Activated naive CD4-positive, alpha-beta T cell treated with anti-CD3 and anti-CD28 coated beads, Interleukin-2, amount 50 U/mL, for 24 hours (primary cell): ENCODE measurements at regions not wholly inside any gene's neighbourhood (a gene's known extent, or its start where the extent isn't known, plus 50 kb on each side); places are given as distances from the start of the nearest gene placed in this dataset.

ENCODE experiments used
- H3K27ac Mint-ChIP-seq: one replicate; pipeline ENCODE4 v1.8.0; 2021; ENCODE audit warnings: mild to moderate bottlenecking, mixed read lengths
- H3K27me3 Mint-ChIP-seq: one replicate; pipeline ENCODE4 v1.8.0; 2021; ENCODE audit warnings: mixed read lengths
- H3K36me3 Mint-ChIP-seq: one replicate; pipeline ENCODE4 v1.8.0; 2021; ENCODE audit warnings: mixed read lengths
- H3K4me1 Mint-ChIP-seq: one replicate; pipeline ENCODE4 v1.8.0; 2021; ENCODE audit warnings: mixed read lengths
- H3K4me3 Mint-ChIP-seq: one replicate; pipeline ENCODE4 v1.8.0; 2021; ENCODE audit warnings: mild to moderate bottlenecking, mixed read lengths
- H3K9me3 Mint-ChIP-seq: one replicate; pipeline ENCODE4 v1.8.0; 2021; ENCODE audit warnings: mixed read lengths

DNA sequence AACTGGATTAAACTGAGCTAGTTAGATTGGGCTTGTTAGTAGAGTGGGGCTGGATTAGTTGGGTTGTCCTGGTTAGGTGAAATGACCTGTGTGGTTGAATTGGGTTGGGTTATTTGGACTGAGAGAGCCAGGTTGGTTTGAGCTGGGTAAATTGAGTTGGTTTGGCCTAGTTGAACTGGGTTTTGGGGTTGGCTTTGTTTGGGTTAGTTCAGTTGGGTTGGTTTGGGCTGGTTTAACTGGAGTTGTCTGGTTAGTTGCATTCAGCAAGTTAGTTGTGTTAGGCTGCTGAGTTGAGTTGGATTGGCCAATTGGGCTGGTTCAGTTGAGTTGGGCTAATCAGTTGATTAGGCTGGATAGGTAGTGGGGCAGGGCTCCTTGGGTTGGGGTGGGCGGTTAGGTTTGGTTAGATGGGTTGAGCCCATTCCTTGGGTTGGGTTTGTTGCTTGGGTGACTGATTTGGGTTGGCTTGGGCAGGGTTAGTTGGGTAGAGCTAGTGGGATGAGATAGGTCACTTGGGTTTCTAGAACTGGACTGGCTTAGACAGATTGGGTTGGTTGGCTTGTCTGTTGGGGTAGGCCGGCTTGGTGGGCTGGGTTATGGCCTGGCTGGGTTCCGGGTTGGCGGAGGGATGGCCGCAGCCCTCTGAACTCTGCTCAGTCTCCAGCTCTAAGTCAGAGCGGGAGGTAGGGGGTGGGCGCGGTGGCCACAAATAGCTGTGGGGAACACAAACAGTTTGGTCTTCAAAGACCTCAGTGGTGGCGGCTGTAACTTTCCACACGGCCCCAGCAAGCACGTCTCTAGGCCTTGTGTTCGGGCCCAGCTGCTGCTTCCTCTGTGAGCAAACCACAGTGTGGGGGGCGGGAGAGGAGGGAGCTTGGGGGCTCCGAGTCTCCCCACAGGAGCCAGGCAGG lies 67.2 kb upstream of the RUNX3 start:
- H3K36me3 Mint-ChIP-seq: peaks cover 6% of the 10 kb centered on the region
- H3K27me3 Mint-ChIP-seq: no peaks in the 10 kb centered on the region
- peak overlapping the region; percentile 87 for H3K27ac Mint-ChIP-seq
- H3K9me3 Mint-ChIP-seq: peaks cover 7% of the 10 kb centered on the region
- peaks cover 76% of the 10 kb centered on the region for H3K4me1 Mint-ChIP-seq
- H3K4me3 Mint-ChIP-seq: peak overlapping the region; percentile 47

DNA sequence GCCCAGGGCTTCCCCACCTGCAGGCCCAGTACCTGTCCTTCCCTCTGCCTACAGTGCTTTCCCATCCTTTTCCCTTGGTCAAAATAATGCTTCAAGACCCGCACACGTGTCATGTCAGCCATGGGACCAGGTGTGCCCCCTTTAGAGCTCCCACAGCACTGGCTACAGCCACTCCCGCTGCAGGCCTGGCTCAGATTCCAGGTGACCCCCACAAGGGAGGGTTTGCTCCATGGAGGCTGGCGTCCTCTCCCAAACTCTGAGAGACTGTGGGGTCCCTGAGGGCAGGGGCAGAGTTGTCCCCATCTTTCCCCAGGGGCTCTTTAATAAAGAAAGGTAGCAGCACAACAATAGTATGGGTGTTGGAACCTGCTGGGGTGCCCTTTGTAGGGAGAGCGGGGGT lies 66.4 kb upstream of the RUNX3 start:
- Mint-ChIP-seq H3K27me3 (no peaks in the 10 kb centered on the region), H3K4me3 (peak overlapping the region; percentile 47), H3K36me3 (peaks cover 6% of the 10 kb centered on the region), H3K27ac (peak overlapping the region; percentile 87), H3K9me3 (peaks cover 7% of the 10 kb centered on the region), H3K4me1 (peaks cover 83% of the 10 kb centered on the region)

DNA sequence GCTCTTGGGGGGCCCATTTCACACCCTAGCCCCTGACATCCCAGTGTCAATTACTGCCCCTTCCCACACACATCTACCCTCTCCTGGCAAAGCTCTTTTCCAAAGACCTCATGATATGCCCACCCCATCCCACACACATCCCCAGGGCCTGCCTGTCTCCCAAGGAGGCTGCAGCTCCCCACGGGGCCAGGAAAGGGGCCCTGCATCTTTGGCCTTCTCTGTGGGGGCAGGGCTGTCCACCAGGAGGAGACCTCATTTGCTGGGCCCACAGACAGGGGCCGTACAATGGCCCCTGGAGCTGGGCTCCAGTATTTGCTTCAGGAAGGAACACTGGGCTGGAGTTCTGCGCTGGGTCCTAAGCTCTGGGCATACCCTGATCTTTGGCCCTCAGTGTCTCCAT lies 65.6 kb upstream of the RUNX3 start:
- H3K36me3 Mint-ChIP-seq: peaks cover 8% of the 10 kb centered on the region
- H3K27me3 Mint-ChIP-seq: no peaks in the 10 kb centered on the region
- H3K4me1 Mint-ChIP-seq: peaks cover 91% of the 10 kb centered on the region
- H3K4me3 Mint-ChIP-seq: no peak overlapping the region
- peak overlapping the region; percentile 46 for H3K27ac Mint-ChIP-seq
- peaks cover 7% of the 10 kb centered on the region for H3K9me3 Mint-ChIP-seq

DNA sequence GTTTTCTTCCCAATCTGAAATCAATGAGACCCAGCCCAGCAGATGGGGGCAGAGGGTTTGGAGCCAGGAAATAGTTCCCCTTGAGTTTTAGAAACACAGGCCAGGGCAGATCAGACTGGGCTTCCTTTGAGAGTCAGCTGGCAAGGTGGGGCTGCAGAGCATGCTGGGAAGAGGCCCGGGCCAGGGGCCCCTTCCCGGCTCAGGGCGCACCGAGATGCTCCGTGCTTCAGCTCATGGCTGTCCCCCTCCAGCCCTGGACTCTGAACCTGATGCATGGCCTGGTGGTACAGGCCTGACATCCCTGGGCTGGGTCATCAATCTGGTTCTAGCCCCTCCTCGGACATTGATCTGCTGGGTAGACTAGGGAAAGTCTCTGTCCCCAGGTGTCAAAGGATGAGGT lies 65.1 kb upstream of the RUNX3 start:
- Mint-ChIP-seq H3K27me3 (no peaks in the 10 kb centered on the region), H3K4me1 (peaks cover 96% of the 10 kb centered on the region), H3K36me3 (peaks cover 8% of the 10 kb centered on the region), H3K4me3 (no peak overlapping the region), H3K9me3 (peaks cover 7% of the 10 kb centered on the region), H3K27ac (peak overlapping the region; percentile 17)

DNA sequence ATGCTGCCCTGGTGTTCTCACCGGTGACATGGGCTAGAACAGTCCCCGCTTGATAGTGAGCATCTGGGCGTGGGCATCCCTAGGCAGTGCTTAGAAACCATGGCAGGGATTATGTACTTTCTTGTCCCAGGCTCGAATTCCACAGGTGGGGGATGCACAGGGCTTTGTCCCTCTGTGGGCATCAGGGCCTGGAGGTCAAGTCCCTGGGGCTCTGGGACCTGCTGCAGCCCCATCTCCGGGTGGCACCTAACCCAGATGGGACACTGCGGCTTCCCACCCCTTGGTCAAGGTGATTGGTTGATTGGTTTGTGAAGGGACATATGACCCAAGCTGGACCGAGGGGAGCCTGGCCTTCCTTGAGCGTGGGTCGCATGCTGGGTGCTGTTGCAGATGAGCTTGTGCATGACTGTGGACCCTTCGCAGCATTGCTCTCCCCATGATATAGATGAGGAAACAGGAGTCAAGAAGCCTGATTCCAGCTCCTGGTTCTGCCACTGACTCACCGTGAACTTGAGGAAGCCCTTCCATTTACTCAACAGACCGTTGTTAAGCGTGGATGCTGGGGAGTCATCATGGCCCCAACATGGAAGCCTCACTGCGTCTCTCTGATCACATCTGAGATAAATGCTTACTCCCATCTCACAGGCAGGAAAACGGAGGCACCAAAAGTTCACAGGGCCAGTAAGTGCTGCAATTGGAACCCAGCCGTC lies 64.0 kb upstream of the RUNX3 start:
- Mint-ChIP-seq H3K27ac (peak overlapping the region; percentile 62), H3K4me1 (peaks cover 95% of the 10 kb centered on the region), H3K36me3 (peaks cover 8% of the 10 kb centered on the region), H3K9me3 (peaks cover 7% of the 10 kb centered on the region), H3K4me3 (peak overlapping the region; percentile 23), H3K27me3 (no peaks in the 10 kb centered on the region)

DNA sequence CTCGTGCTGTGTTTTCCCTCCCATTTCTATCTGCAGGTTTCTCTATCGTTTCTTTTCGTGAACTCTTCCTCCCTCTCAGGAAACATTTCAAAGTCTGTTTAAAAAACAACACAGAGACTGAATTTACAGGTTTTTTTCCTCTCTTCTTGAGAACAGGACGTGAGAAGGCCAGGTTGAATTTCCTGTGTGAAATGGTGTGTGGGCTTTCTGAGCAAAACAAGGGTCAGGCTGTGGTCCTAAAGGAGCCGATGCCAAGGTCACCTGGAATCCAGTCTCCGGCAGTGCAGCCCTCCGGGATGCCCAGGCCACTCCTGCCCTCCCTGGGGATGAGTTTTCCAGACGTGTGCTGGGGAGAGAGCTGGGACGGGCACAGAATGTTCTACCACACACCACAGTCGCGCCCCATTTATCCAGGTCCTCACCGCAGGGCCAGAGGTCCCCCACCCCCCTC lies 62.7 kb upstream of the RUNX3 start:
- Mint-ChIP-seq H3K36me3 (peaks cover 12% of the 10 kb centered on the region), H3K9me3 (peaks cover 11% of the 10 kb centered on the region), H3K4me3 (peak overlapping the region; percentile 72), H3K27me3 (no peaks in the 10 kb centered on the region), H3K27ac (peak overlapping the region; percentile 93), H3K4me1 (peaks cover 98% of the 10 kb centered on the region)

DNA sequence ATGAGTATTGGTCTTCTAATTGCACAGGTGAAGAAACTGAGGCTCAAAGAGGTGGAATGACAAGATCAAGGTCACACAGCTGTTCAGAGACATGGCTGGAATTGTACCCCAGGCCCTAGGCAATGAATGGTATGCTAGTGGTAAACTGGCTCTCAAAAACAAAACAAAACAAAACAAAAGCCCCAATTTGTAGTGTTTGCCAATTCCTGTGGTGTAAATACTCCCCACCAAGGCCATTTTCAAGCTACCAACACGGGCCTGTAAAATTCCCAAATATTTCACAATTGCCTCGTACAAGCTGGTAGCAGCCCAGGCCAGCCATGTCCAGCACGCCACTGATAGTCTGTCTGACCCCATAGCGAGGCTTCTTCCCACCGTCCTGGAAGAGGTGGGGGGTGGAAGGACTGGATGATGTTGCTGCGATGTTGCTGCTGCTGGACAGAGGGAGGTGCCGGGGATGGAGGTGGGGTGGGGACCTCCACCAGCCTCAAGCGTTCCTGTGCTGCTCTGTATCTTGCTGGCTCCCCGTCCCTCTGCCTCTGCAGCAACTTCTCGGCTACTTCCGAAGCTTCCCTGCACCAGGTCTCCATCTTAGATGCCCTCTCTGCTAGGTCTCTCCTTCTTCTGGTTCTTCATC lies 62.2 kb upstream of the RUNX3 start:
- Mint-ChIP-seq H3K4me3 (peak overlapping the region; percentile 72), H3K9me3 (peaks cover 11% of the 10 kb centered on the region), H3K4me1 (peaks cover 98% of the 10 kb centered on the region), H3K27me3 (no peaks in the 10 kb centered on the region), H3K27ac (peak overlapping the region; percentile 93), H3K36me3 (peaks cover 12% of the 10 kb centered on the region)

DNA sequence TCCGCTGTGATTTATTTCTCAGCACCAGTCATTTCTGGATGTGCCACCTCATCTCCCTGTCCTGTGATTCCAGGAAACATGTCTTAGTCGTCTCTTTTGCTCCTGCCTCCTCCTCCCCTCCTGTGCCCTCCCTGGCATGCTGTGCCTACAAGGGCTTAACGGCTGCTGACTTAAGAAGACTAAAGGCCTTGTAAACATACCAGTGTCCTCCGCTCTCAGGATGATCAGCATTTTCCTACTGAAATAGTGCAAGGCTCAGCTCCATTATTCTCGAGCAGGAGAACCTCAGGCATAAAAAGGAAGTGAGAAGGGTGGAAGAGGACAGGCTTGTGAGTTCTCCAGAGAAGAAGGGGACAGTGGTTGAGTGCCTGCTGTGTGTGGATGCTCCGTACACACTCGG lies 61.6 kb upstream of the RUNX3 start:
- Mint-ChIP-seq H3K9me3 (peaks cover 7% of the 10 kb centered on the region), H3K4me1 (peaks cover 98% of the 10 kb centered on the region), H3K36me3 (peaks cover 8% of the 10 kb centered on the region), H3K4me3 (peak overlapping the region; percentile 70), H3K27me3 (no peaks in the 10 kb centered on the region), H3K27ac (peak overlapping the region; percentile 92)

DNA sequence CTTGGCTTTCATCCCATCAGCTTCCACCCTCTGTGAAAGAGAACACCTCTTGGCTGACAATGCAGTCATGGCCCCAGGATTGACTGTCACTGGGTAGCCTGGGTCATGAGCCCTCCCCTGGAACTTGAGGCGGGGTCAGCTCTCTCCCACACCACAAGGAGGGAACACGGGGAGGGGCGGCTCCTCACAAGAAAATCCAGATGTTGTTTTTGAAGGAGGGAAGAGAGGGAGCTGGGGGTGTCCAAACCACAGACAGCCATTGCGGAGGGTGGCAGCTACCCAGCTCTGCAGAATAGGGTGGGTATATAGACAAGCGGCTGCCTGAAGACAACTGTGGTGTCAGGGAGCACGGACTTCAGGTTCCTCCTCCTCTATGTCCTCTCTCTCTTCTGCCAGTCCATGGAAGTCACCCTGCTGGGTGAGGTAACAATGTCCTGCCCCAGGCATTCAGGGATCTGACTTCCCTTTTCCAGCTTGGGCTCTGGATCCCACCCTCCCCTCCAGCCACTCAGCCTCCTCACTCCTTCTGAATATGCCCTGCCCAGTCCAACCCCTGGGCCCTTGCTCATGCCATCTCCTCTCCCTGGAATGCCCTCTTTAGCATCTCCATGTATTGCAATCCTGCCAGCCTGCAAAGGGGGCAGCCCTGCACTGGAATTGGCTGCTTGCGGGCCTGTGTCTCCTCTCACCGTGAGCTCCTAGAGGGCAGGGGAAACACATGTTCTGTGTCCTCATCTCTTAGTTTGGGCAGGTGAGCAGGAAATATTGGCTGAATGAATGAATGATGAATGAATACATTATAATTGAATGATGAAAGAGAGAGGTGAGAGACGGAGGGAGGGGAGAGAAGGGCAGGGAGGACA lies 60.9 kb upstream of the RUNX3 start:
- Mint-ChIP-seq H3K36me3 (peaks cover 6% of the 10 kb centered on the region), H3K27me3 (no peaks in the 10 kb centered on the region), H3K9me3 (peaks cover 4% of the 10 kb centered on the region), H3K4me3 (peak overlapping the region; percentile 70), H3K27ac (peak overlapping the region; percentile 91), H3K4me1 (peaks cover 98% of the 10 kb centered on the region)

DNA sequence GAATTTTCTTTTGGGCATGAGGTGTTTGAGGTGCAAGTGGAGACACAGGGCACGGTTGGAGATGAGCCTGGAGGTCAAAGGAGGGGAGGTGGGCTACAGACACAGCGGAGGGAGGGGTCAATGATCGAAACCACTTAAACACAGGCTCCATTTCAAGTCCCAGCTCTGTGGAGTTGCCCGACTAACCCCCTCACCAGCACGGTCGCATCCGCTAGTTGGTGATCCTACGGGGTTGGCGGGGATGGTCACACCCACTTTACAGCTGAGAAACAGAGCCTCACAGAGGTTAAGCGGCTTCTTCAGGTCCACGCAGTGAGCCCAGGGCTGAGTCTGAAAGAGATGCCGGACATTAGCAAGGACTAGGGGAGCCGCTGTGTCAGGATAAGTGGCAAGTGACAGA lies 60.1 kb upstream of the RUNX3 start:
- H3K4me3 Mint-ChIP-seq: peak overlapping the region; percentile 69
- H3K9me3 Mint-ChIP-seq: peaks cover 4% of the 10 kb centered on the region
- peak overlapping the region; percentile 66 for H3K27ac Mint-ChIP-seq
- H3K4me1 Mint-ChIP-seq: peaks cover 98% of the 10 kb centered on the region
- H3K27me3 Mint-ChIP-seq: no peaks in the 10 kb centered on the region
- H3K36me3 Mint-ChIP-seq: peaks cover 6% of the 10 kb centered on the region

DNA sequence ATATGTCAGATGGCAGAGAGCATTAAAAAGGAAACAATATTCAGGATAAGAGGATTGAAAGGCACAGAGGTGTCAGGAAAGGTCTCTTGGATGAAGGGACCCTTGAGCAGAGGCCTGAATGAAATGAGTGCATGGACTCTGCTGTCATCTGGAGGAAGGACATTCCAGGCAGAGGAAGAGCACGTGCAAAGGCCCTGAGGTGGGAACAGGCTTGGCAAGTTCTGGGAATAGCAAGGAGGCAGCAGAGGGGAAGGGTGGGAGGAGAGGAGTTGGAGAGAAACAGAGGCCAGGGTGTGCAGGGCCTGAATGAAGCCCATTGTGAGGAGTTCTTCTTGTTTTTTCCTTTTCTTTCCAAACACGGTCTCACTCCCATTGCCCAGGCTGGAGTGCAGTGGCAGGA lies 59.0 kb upstream of the RUNX3 start:
- Mint-ChIP-seq H3K27ac (peak overlapping the region; percentile 63), H3K9me3 (peaks cover 4% of the 10 kb centered on the region), H3K4me3 (peak overlapping the region; percentile 70), H3K36me3 (peaks cover 6% of the 10 kb centered on the region), H3K27me3 (no peaks in the 10 kb centered on the region), H3K4me1 (peaks cover 97% of the 10 kb centered on the region)

DNA sequence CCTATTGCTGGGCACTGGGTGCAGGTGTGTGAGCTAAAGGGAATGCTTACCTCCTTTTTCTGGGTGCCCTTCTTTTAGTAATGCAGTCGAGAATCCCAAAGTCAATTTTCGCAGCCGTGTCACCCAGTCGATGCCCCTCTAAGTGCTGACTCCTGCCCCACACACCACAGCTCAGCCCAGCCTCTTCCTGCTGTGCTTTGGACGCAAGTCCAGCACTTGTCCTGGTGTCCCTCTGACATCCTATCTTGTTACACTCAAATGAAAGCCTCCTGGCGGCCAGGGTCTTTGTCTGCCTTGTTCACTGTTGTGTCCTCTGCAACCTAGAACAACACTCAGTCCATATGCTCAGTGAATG lies 58.5 kb upstream of the RUNX3 start:
- Mint-ChIP-seq H3K27ac (peak overlapping the region; percentile 93), H3K27me3 (no peaks in the 10 kb centered on the region), H3K4me3 (peak overlapping the region; percentile 70), H3K4me1 (peaks cover 97% of the 10 kb centered on the region), H3K36me3 (peaks cover 6% of the 10 kb centered on the region), H3K9me3 (peaks cover 4% of the 10 kb centered on the region)

DNA sequence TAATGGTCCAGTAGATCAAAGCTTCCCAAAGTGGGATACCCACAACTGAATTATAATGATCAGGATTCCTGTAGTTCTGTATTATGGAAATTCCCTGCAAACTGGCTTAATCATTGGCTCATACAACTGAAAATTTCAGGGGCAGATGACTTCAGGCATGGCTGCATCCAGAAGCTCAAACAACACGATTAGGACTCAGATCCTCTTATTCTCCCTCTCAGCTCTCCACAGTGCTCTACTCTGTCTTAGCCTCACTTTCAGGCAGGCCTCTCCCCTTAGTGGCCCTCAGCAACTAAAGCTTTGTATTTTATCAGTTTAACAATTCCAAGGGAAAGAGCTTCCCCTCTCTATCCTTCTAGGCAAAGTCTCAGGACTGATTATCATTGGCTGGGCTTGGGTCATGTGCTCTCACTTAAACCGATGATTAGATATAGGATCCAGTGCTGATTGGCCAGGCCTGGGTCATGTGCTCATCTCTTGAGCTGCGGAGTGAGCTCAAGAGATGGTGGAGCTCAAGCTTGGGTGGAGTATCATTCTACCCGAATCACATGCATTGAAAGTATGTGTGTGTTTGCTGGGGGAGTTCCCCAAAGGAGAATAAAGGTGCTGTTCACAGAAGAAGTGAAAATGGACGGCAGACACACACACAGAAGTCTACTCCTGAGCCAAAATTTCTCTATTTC lies 57.9 kb upstream of the RUNX3 start:
- H3K27me3 Mint-ChIP-seq: no peaks in the 10 kb centered on the region
- H3K4me3 Mint-ChIP-seq: peak overlapping the region; percentile 72
- peaks cover 4% of the 10 kb centered on the region for H3K9me3 Mint-ChIP-seq
- H3K36me3 Mint-ChIP-seq: peaks cover 6% of the 10 kb centered on the region
- peak overlapping the region; percentile 93 for H3K27ac Mint-ChIP-seq
- H3K4me1 Mint-ChIP-seq: peaks cover 97% of the 10 kb centered on the region

DNA sequence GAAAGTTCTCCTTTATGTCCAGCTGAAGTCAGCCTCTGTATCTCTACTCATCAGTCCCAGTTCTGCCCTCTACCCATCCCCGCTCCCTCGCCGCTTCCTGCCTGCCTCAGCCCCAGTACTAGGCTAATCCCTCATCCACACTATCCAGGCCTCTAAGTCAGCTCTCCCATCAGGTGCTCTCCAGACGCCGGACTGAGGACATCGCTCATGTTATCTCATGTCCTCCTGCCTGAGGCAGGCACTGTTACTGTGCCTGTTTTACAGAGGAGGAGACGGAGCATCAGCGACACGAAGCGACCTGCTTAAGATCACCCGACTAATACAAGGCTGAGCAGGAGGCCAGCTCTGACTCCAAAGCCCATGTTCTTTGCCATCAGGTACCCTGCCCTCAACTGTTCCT lies 57.3 kb upstream of the RUNX3 start:
- Mint-ChIP-seq H3K9me3 (peaks cover 4% of the 10 kb centered on the region), H3K27ac (peak overlapping the region; percentile 93), H3K4me3 (no peak overlapping the region), H3K36me3 (peaks cover 6% of the 10 kb centered on the region), H3K27me3 (no peaks in the 10 kb centered on the region), H3K4me1 (peaks cover 97% of the 10 kb centered on the region)
